ENCODE measurements at regions not wholly inside any gene's neighbourhood (a gene's known extent, or its start where the extent isn't known, plus 50 kb on each side); places are given as distances from the start of the nearest gene placed in this dataset.

GRCh38 chr10:125502276-125502675, 180.7 kb downstream of the TEX36 start:
- no peak for DNase-seq (ENCODE audit: low read depth in 2 of 2)
- no peak for TF ChIP-seq CTCF (IDR thresholded peaks at IDR 0.05; ENCODE audit: low read depth, low read length)
- H3K4me3 ChIP-seq (replicated peaks in 1 of 2; ENCODE audit: low read depth in 2 of 2, low read length in 2 of 2): no peak overlapping the region

GRCh38 chr10:125495386-125495785, 187.6 kb downstream of the TEX36 start:
- no peak for TF ChIP-seq CTCF (IDR thresholded peaks at IDR 0.05; ENCODE audit: low read depth, low read length)
- H3K4me3 ChIP-seq (replicated peaks in 1 of 2; ENCODE audit: low read depth in 2 of 2, low read length in 2 of 2): no peak overlapping the region
- no peak for DNase-seq (ENCODE audit: low read depth in 2 of 2)

- H3K4me3 ChIP-seq (replicated peaks in 1 of 2; ENCODE audit: low read depth in 2 of 2, low read length in 2 of 2): no peak overlapping the region
- TF ChIP-seq CTCF (IDR thresholded peaks at IDR 0.05; ENCODE audit: low read depth, low read length): no peak
- DNase-seq (ENCODE audit: low read depth in 2 of 2): no peak
These were observed 188.2 kb downstream of the TEX36 start for GRCh38 chr10:125494651-125495239.

GRCh38 chr10:125491381-125491780, 191.6 kb downstream of the TEX36 start:
- no peak for TF ChIP-seq CTCF (IDR thresholded peaks at IDR 0.05; ENCODE audit: low read depth, low read length)
- no peak overlapping the region for H3K4me3 ChIP-seq (replicated peaks in 1 of 2; ENCODE audit: low read depth in 2 of 2, low read length in 2 of 2)
- no peak for DNase-seq (ENCODE audit: low read depth in 2 of 2)

- TF ChIP-seq CTCF (IDR thresholded peaks at IDR 0.05; ENCODE audit: low read depth, low read length): no peak
- no peak for DNase-seq (ENCODE audit: low read depth in 2 of 2)
- H3K4me3 ChIP-seq (replicated peaks in 1 of 2; ENCODE audit: low read depth in 2 of 2, low read length in 2 of 2): no peak overlapping the region
These were observed 193.2 kb downstream of the TEX36 start for GRCh38 chr10:125489731-125490130.

GRCh38 chr10:125485665-125486064, 197.3 kb downstream of the TEX36 start:
- DNase-seq (ENCODE audit: low read depth in 2 of 2): no peak
- H3K4me3 ChIP-seq (replicated peaks in 1 of 2; ENCODE audit: low read depth in 2 of 2, low read length in 2 of 2): no peak overlapping the region
- TF ChIP-seq CTCF (IDR thresholded peaks at IDR 0.05; ENCODE audit: low read depth, low read length): no peak

All from cardiac fibroblast (primary cell).